ENCODE measurements at regions not wholly inside any gene's neighbourhood (a gene's known extent, or its start where the extent isn't known, plus 50 kb on each side); places are given as distances from the start of the nearest gene placed in this dataset.

- TF ChIP-seq REST (IDR thresholded peaks at IDR 0.05; ENCODE audit: unreplicated experiment) (no peak), ETS1 (IDR thresholded peaks at IDR 0.05) (no peak), POLR2AphosphoS5 (IDR thresholded peaks at IDR 0.05; ENCODE audit: low read depth) (no peak), EZH2 (IDR thresholded peaks at IDR 0.05; ENCODE audit: low read depth, unreplicated experiment) (no peak), ZNF114 (CRISPR knock-in tag; IDR thresholded peaks at IDR 0.05) (no peak), EZH2phosphoT487 (IDR thresholded peaks at IDR 0.05; ENCODE audit: unreplicated experiment) (no peak), JUNB (IDR thresholded peaks at IDR 0.05; ENCODE audit: unreplicated experiment) (no peak), ZNF331 (CRISPR knock-in tag; IDR thresholded peaks at IDR 0.05; ENCODE audit: low read depth) (no peak), NANOG (IDR thresholded peaks at IDR 0.05; ENCODE audit: borderline replicate concordance) (no peak)
Measured at GRCh38 chr4:97185233-97185632, 958.0 kb downstream of the STPG2 start (continued).

- Histone ChIP-seq H3K4me3 (no peak overlapping the region), H3K4me2 (no peak overlapping the region), H3K9me2 (ENCODE audit: insufficient read depth) (no peaks in the 10 kb centered on the region), H3K27me3 (ENCODE audit: insufficient read depth) (no peaks in the 10 kb centered on the region), H3K27ac (ENCODE audit: low read depth) (no peak overlapping the region), H4K20me1 (replicated peaks; ENCODE audit: insufficient read depth) (no peaks in the 10 kb centered on the region), H2AFZ (no peak overlapping the region), H3F3A (replicated peaks; ENCODE audit: low read depth) (no peaks in the 10 kb centered on the region), H3K36me3 (ENCODE audit: insufficient read depth) (no peaks in the 10 kb centered on the region), H3K4me1 (ENCODE audit: insufficient read depth) (peaks cover 6% of the 10 kb centered on the region), H3K79me2 (replicated peaks; ENCODE audit: insufficient read depth) (no peaks in the 10 kb centered on the region)
- H3K27me3 Mint-ChIP-seq (ENCODE audit: insufficient read depth, low read depth, poor library complexity), result no peaks in the 10 kb centered on the region
- peaks cover 14% of the 10 kb centered on the region; the same call in 2 of the 3 replicates for H3K4me1 Mint-ChIP-seq
- H3K36me3 Mint-ChIP-seq (ENCODE audit: low read depth), result no peaks in the 10 kb centered on the region
- no peak for ATAC-seq
- no peak overlapping the region for H3K4me3 Mint-ChIP-seq
- H3K9me3 Mint-ChIP-seq, result no peaks in the 10 kb centered on the region; the same call in 2 of the 3 replicates
- no peak for DNase-seq (ENCODE audit: low spot score)
- no peak overlapping the region for H3K27ac Mint-ChIP-seq
- TF ChIP-seq ZNF462 (CRISPR knock-in tag; IDR thresholded peaks at IDR 0.05) (no peak), NANOG (IDR thresholded peaks at IDR 0.05; ENCODE audit: borderline replicate concordance) (no peak), STAT1 (IDR thresholded peaks at IDR 0.05; ENCODE audit: unreplicated experiment) (no peak), EZH2phosphoT487 (IDR thresholded peaks at IDR 0.05; ENCODE audit: unreplicated experiment) (no peak), REST (IDR thresholded peaks at IDR 0.05; ENCODE audit: unreplicated experiment) (no peak), ZNF114 (CRISPR knock-in tag; IDR thresholded peaks at IDR 0.05) (no peak)
Measured at GRCh38 chr4:97197106-97197505, 946.2 kb downstream of the STPG2 start.

Data from GM23338 (cell line).